AG04449 (cell line): ENCODE measurements at regions not wholly inside any gene's neighbourhood (a gene's known extent, or its start where the extent isn't known, plus 50 kb on each side); places are given as distances from the start of the nearest gene placed in this dataset.

Experiments
- CTCF ChIA-PET: fragments of 350-600 bp; formaldehyde crosslinking; extraction: SDS; loops from one replicate; lab custom pipeline; 2021; ENCODE audit warnings: antibody characterized with exemption; lab: Yijun Ruan, JAX
- POLR2A ChIA-PET: fragments of 400-600, 350-600 bp; formaldehyde crosslinking; extraction: SDS; loops from one replicate; lab custom pipeline; 2020; ENCODE audit warnings: antibody characterized with exemption, inconsistent platforms; lab: Yijun Ruan, JAX
- DNase-seq: peaks from one replicate; pipeline ENCODE4 v3.0.0-alpha.2; 2010; ENCODE audit warnings: low read depth, low spot score
- H3K4me3 ChIP-seq: 2 replicates; pipeline ENCODE4 v1.5.1; 2011; ENCODE audit warnings: low read depth, mild to moderate bottlenecking, control low read depth, low read length
- CTCF ChIP-seq: IDR thresholded peaks from one replicate; pipeline ENCODE4 v1.5.1; 2011; ENCODE audit warnings: mild to moderate bottlenecking, moderate library complexity, low read length, control low read depth, inconsistent platforms; ENCODE audit not compliant: insufficient read depth; ENCODE audit errors: missing control alignments

- no peak overlapping the region for H3K4me3 ChIP-seq
- no peak for DNase-seq
- CTCF ChIA-PET: no interaction called here
- no peak for TF ChIP-seq CTCF
- POLR2A ChIA-PET: no interaction called here
Observed at GRCh38 chr2:51681854-51682253, 649.9 kb upstream of the NRXN1 start.

GRCh38 chr2:51673628-51674027, 641.7 kb upstream of the NRXN1 start:
- POLR2A ChIA-PET: no interaction called here
- DNase-seq: no peak

GRCh38 chr2:51667679-51668078, 635.7 kb upstream of the NRXN1 start:
- no peak for TF ChIP-seq CTCF
- CTCF ChIA-PET: no interaction called here
- no peak overlapping the region for H3K4me3 ChIP-seq
- POLR2A ChIA-PET: no interaction called here
- DNase-seq: no peak

More at GRCh38 chr2:51673628-51674027, 641.7 kb upstream of the NRXN1 start:
- no peak overlapping the region for H3K4me3 ChIP-seq
- CTCF ChIA-PET: no interaction called here
- TF ChIP-seq CTCF: no peak

- POLR2A ChIA-PET: no interaction called here
- no peak for DNase-seq
- TF ChIP-seq CTCF: no peak
- H3K4me3 ChIP-seq: no peak overlapping the region
- CTCF ChIA-PET: no interaction called here
Observed at GRCh38 chr2:51662187-51662586, 630.3 kb upstream of the NRXN1 start.

- ChIA-PET POLR2A (no interaction called here), CTCF (no interaction called here)
- H3K4me3 ChIP-seq: no peak overlapping the region
- DNase-seq: no peak
- TF ChIP-seq CTCF: no peak
Observed at GRCh38 chr2:51657849-51658248, 625.9 kb upstream of the NRXN1 start.

GRCh38 chr2:51650769-51651168, 618.8 kb upstream of the NRXN1 start:
- H3K4me3 ChIP-seq: no peak overlapping the region
- no peak for DNase-seq
- POLR2A ChIA-PET: no interaction called here

More at GRCh38 chr2:51650769-51651168, 618.8 kb upstream of the NRXN1 start:
- no peak for TF ChIP-seq CTCF
- CTCF ChIA-PET: no interaction called here
